HG03139 (cell line): ENCODE measurements at regions not wholly inside any gene's neighbourhood (a gene's known extent, or its start where the extent isn't known, plus 50 kb on each side); places are given as distances from the start of the nearest gene placed in this dataset.

ENCODE experiments used
- ATAC-seq: cut with Tn5 transposase; IDR thresholded peaks from one replicate; pipeline ENCODE4 v1.9.1; 2021; ENCODE audit not compliant: unreplicated experiment

DNA sequence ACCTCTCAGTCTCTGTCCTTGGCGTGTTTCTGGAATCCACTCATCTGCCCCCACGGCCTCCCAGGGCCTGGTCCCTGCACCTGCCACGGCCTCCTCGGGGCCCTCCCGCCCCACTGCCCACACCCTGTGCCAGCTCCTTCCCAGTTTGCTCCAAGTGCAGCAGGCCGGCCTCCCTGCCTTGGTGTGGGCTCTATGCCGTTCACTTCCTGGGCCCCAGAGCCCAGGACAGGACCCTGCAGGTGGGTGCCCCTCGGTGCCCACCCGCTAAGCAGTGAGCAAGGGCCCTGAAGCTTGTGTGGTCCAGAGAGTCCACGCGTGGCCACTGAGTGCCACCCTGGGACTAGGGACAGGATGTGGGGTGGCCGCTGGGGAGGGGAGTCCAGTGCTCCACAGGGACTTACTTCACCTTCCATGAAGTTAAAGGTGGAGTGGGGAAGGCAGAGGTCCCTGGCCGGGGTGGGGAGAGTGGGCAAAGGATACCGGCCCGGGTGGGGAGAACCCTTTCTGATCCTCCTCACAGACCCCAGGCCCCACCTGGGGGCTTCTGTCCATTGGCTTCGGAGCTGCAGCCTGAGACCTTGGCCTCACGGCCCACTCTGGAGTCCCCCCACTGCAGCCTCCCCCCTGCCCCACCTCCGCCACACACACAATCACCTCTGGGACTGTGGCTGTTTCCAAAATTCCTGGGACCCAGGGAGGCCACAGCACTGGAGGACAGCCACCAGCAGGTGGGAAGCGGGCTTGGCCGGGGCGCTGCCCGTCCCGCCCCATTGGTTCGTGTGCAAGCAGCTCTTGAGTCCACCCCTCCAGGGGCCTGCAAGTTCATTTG, 60.0 kb upstream of the NKX1-1 start:
- ATAC-seq: no peak

- no peak for ATAC-seq
Observed at GRCh38 chr4:1465173-1466033, 59.2 kb upstream of the NKX1-1 start.

- no peak for ATAC-seq
Observed at GRCh38 chr4:1464581-1465171, 58.4 kb upstream of the NKX1-1 start.

DNA sequence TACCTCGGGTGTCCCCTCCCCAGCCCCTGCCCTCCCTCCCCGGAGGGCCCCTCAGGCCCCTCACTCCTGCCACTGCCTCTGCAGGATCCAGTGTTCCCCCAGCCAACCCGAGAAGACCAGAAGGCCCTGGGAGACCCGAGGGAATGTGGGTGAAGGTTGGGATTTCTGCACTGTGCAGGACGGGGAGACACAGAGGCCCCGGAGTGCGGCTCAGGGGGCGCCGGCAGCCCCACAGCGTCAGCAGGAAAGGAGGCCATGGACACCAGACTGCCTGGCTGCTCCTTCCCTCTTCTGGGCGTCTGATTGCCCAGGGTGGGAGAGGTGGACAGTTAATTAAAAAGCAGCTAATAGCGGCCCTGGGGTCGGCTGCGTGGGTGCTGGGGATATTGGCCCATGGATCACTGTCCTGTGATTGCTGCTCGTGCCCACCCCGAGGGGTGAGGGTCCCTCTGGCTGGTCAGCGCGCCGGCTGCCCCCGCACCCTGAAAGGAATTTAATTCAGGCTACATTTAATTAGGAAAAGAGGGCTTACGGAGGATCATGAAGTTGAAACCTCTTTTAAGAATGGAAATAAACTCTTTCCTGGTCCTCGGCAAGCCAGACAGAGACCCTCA, 57.8 kb upstream of the NKX1-1 start:
- ATAC-seq: no peak

GRCh38 chr4:1463088-1463926, 57.1 kb upstream of the NKX1-1 start:
- ATAC-seq: no peak

- ATAC-seq: no peak
Observed at GRCh38 chr4:1462768-1463075, 56.5 kb upstream of the NKX1-1 start.

GRCh38 chr4:1462009-1462767, 55.9 kb upstream of the NKX1-1 start:
- no peak for ATAC-seq

- no peak for ATAC-seq
Observed at GRCh38 chr4:1460967-1461868, 55.0 kb upstream of the NKX1-1 start.

DNA sequence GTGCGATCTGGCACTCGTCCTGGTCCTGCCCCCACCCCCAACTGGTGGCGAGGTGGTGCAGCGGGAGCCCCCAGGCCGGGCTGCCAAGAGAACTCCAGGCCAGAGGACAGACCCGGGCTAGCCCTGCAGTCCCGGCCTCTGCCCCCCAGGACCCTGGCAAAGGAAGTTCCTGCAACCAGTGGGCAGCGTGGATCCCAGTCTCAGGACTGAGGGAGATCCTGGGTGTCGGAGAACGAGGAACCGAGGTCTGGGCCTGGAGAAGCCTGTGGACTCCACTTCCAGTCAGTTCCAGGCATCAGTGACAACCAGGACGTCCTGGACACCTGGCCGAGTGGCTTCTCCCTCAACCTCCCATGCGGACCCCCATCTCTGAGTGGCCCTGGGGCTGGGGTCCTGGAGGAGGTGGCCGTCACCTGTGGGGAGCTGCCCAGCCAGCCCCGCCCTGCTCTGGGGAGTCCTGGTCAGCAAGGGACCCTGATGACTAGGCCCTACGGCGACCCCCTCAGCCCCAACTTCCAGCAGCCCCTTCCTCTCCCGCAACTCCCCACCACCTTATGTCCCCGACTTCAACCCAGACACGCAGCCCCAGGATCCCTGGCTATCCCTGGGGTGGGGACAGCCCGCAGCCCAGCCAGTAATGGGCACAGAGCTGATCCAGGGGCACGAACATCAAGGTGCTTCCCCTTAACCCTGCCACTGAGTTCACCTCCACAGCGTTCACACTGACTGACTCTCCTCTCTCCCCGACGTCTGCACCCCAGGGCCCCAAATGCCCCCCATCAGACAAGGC, 53.7 kb upstream of the NKX1-1 start:
- no peak for ATAC-seq

GRCh38 chr4:1459081-1459721, 53.0 kb upstream of the NKX1-1 start:
- ATAC-seq: no peak

- no peak for ATAC-seq
Observed at GRCh38 chr4:1458581-1458980, 52.3 kb upstream of the NKX1-1 start.
